Transverse colon (tissue), 4 donors: ENCODE measurements at regions not wholly inside any gene's neighbourhood (a gene's known extent, or its start where the extent isn't known, plus 50 kb on each side); places are given as distances from the start of the nearest gene placed in this dataset.

Source experiments
- CTCF ChIP-seq, 5 experiments: fragments of 200-600 bp in 3 of 5; fragments of 450-650 bp in 2 of 5; sonication (generic) in 3 of 5; IDR thresholded peaks; 1 replicate in 2 of 5; 2 replicates in 3 of 5; pipeline ENCODE4 v1.5.1; 2016 to 2017; ENCODE audit warnings: antibody characterized with exemption in 5 of 5, inconsistent platforms in 3 of 5, mild to moderate bottlenecking in 2 of 5, moderate library complexity in 1 of 5
- POLR2A ChIP-seq: fragments of 450-650 bp; IDR thresholded peaks from one replicate; pipeline ENCODE4 v1.6.1; 2016; ENCODE audit warnings: antibody characterized with exemption, mild to moderate bottlenecking, moderate library complexity
- POLR2AphosphoS5 ChIP-seq, 3 donors: sonication (generic); formaldehyde crosslinking; IDR thresholded peaks; one replicate each; pipeline ENCODE4 v1.6.1; 2016; ENCODE audit warnings: antibody characterized with exemption in 3 of 3

GRCh38 chr6:11830105-11830504, 51.5 kb upstream of the ADTRP start:
- no peak for TF ChIP-seq CTCF (IDR thresholded peaks at IDR 0.05)
- no peak for TF ChIP-seq POLR2AphosphoS5 (IDR thresholded peaks at IDR 0.05)
- no peak for TF ChIP-seq POLR2A
